AG08395 (cell line): ENCODE measurements at regions not wholly inside any gene's neighbourhood (a gene's known extent, or its start where the extent isn't known, plus 50 kb on each side); places are given as distances from the start of the nearest gene placed in this dataset.
A peak's percentile ranks its signal among the peaks of the same experiment; 100 is the strongest.

Experiments
- DNase-seq: peaks from one replicate; pipeline ENCODE4 v3.0.0; 2012; ENCODE audit warnings: mixed read lengths, low spot score

DNA sequence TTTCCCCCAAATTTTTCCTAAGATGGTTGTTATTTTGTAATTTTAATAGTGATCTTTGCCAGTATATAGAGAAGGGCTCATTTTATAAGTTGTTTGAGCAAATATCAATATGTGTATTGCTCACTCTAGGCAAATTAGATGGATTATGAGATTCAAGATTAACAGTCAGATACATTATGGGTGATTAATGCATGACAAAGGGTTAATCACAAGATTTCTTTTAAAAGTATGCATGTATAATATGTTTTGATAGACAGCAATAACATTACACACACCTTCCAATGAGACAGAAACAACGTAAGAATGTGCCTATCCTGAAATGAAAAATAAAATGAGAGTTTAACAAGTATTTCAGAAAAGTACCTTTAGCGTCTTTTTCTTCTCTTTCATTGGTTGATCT, 547.6 kb upstream of the AGTR1 start:
- DNase-seq: no peak

DNA sequence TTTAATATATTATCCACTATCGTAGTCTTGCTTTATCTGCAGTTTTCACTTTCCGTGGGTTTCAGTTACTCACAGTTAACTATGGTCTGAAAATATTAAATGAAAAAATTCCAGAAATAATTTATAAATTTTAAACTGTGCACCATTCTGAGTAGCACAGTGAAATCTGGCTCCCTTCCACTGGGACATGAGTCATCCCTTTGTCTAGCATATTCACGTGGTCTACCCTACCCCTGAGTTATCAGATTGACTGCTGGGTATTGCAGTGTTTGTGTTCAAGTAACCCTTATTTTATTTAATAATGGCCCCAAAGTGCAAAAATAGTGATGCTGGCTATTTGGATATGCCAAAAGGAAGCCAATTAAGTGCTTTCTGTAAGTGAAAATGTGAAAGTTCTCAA, 539.5 kb upstream of the AGTR1 start:
- peak; percentile 16 for DNase-seq

- DNase-seq: no peak
Observed at GRCh38 chr3:148162132-148162531, 535.6 kb upstream of the AGTR1 start.

GRCh38 chr3:148168347-148168746, 529.4 kb upstream of the AGTR1 start:
- no peak for DNase-seq

GRCh38 chr3:148173851-148174250, 523.9 kb upstream of the AGTR1 start:
- no peak for DNase-seq

- DNase-seq: peak; percentile 54
Observed at GRCh38 chr3:148175214-148175613, 522.5 kb upstream of the AGTR1 start.

GRCh38 chr3:148178503-148178902, 519.2 kb upstream of the AGTR1 start:
- DNase-seq: no peak

DNA sequence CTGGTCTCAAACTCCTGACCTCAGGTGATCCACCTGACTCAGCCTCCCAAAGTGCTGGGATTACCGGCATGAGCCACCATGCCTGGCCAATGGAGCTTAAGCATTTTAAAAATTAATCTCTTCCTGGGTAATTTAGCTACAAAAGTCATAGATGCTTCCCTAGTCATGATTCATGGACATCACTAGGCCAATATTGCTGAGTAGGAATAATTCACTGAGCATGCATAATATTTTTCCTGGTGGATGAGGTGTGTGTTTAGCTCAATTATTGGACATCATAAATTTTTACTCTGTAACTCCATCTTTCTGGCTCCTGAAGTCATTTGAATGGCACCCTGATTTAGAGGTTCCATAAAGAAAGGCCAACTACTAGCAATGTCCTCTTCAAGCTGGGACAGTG, 512.9 kb upstream of the AGTR1 start:
- no peak for DNase-seq

DNA sequence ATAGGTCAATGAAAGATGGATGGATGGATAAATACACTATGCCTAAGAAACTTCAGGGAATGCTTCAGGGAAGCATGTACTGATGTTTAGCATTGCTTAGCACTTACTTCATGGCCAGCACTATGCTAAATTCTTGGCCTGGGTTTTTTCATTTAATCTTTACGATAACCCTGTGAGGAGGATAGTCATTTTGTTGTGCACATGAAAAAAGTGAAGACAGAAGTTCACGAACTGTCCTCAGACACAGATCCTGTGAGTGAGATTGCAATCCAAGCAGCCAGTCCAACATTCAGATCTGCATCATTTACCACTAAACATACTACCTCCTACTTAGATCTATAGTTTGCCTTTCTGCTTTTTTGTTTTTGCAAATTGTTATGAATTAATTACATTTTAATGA, 510.8 kb upstream of the AGTR1 start:
- DNase-seq: no peak

DNA sequence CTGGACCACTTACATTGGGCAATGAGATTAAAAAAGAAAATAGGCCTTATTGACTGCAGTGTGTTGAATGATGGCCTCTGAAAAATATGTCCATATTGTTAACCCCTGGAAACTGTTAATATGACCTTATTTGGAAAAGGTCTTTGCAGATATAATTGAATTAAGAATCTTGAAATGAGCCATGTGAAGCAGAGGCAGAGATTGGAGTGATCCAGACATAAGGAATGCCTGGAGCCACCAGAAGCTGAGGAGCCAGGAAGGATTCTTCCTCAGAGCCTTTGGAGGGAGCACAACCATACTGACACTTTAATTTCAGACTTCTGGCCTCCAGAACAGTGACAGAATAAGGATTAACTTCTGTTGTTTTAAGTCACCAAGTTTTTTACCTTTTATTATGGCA, 510.4 kb upstream of the AGTR1 start:
- DNase-seq: no peak

DNA sequence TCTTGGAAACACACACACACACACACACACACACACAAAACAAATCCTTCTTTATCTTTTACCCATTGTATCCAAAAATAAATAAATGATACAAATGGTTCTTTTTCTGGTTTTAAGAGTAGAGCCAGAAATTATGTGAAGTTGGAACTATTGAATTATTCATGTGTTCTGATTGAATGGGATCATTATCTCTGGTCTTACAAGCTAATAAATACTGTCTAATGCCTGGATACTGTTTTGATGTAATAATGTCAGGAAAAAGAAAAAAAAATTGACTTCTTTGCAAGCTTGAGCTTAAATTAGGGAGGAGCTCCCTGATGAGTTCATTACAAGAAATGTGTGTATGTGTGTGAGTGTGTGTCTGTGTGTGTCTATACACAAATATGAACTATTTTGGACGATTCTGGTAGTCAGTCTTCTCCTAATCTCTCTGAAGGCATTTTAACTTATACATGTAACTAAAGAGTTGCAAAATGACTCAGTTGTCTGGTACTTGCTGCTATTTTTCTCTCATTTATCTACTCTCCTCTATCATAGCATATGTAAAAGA, 507.2 kb upstream of the AGTR1 start:
- DNase-seq: no peak

DNA sequence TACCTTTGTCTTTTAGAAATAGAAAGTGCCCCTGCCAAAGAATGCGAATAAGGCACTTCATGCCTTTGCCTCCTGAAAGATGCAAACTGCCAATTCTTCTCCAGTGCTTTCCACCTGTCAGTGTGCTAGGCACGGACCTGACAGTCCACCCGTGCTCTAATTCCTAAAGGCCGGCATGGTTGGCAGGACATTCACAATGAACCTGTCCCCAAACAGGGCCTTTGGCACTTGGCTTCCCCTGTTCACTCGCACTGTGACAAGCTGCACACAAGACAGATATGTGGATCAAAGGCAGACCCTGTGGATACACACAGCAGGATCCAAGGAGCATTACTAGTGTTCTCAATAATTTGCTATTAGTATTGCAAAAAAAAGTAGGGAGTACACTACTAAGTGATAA, 505.7 kb upstream of the AGTR1 start:
- no peak for DNase-seq

- no peak for DNase-seq
Observed at GRCh38 chr3:148197061-148197460, 500.6 kb upstream of the AGTR1 start.

- no peak for DNase-seq
Observed at GRCh38 chr3:148202386-148202785, 495.3 kb upstream of the AGTR1 start.

- peak; percentile 38 for DNase-seq
Observed at GRCh38 chr3:148203297-148204010, 494.2 kb upstream of the AGTR1 start.

- DNase-seq: no peak
Observed at GRCh38 chr3:148204131-148204530, 493.6 kb upstream of the AGTR1 start.

DNA sequence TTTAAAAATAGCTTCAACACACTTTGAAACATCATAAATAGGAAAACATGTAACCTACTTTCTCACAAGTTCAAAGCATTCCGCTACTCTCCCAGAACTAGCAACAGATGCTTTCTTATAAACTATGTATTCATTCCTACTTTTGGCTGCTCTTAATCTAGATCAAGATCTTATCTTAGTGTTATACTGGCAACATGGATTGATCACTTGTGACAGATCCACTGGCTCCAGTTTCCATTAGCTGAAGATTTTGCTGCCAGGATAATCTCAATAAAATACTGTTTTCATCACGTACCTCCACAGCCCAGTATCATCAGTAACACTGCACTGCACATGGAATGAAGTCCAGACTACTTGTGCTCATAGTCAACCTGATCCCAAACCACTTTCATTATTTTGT, 491.7 kb upstream of the AGTR1 start:
- no peak for DNase-seq

GRCh38 chr3:148206446-148206845, 491.3 kb upstream of the AGTR1 start:
- DNase-seq: peak; percentile 13

DNA sequence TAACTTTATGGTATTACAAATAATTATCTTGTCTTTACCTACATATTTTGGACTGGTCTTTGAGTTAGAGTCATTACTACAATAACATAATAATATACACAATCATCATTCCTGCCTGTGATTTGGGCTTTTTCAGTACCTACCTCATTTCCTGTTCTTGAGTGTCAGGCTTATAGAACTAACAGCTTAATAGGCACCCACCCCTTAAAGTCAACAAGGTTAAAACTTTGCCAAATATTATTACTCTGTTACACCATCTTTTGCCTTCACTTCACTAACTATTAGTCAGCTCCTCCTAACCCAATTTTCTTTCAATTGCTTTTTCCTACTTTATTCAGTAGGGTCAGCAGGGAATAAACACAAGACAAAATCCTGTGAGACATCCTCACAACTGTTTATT, 488.7 kb upstream of the AGTR1 start:
- no peak for DNase-seq

- peak; percentile 47 for DNase-seq
Observed at GRCh38 chr3:148211725-148212124, 486.0 kb upstream of the AGTR1 start.

- DNase-seq: no peak
Observed at GRCh38 chr3:148214705-148215104, 483.0 kb upstream of the AGTR1 start.

- no peak for DNase-seq
Observed at GRCh38 chr3:148217317-148217716, 480.4 kb upstream of the AGTR1 start.

DNA sequence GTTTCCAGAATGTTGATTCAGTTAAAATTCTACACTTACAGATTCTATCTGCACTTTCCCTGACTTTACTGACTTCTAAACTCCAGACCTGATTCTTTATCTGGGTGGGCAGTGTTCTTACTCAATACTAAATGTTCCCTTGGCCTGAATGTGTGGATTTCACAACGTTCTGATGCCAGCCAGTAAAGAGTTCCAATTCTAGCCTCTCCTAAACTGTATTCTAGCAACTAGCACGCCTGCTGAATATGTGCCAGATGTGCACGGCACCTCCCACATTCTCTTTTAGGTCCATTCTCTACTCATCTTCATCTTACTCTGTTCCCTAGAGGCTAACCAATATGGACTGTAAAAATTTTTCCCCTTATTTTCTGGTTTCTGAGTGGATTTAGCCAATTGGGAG, 479.5 kb upstream of the AGTR1 start:
- no peak for DNase-seq

DNA sequence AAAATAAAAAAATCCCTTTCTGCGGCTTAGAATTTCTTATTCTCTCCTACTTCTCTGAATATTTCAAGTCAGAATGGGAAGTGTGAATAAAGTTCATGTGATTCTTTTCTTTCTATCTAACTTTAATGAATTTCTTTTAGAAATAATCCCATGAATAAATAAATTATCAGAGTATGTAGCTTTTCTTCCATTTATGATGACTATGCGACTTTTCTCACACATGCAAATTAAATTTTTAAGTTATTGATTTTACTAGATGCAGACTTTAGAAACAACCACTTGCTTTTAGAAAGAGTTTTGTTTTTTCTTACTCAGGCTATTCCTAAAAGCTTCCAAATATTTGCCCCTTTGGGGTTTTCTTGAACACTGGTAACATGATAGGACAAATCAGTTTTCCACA, 477.7 kb upstream of the AGTR1 start:
- DNase-seq: no peak
